NCI-H446 treated with DMSO at 0.1 percent for 48 hours (cell line): ENCODE measurements at regions not wholly inside any gene's neighbourhood (a gene's known extent, or its start where the extent isn't known, plus 50 kb on each side); places are given as distances from the start of the nearest gene placed in this dataset.
"Not testable (repeated sequence)": the region's sequence is repeated elsewhere in the genome, so short reads cannot be mapped to it uniquely, and the experiment has no call there.

ENCODE experiments used
- DNase-seq: peaks from one replicate; lab custom pipeline; 2025; lab: John Stamatoyannopoulos, UW

DNA sequence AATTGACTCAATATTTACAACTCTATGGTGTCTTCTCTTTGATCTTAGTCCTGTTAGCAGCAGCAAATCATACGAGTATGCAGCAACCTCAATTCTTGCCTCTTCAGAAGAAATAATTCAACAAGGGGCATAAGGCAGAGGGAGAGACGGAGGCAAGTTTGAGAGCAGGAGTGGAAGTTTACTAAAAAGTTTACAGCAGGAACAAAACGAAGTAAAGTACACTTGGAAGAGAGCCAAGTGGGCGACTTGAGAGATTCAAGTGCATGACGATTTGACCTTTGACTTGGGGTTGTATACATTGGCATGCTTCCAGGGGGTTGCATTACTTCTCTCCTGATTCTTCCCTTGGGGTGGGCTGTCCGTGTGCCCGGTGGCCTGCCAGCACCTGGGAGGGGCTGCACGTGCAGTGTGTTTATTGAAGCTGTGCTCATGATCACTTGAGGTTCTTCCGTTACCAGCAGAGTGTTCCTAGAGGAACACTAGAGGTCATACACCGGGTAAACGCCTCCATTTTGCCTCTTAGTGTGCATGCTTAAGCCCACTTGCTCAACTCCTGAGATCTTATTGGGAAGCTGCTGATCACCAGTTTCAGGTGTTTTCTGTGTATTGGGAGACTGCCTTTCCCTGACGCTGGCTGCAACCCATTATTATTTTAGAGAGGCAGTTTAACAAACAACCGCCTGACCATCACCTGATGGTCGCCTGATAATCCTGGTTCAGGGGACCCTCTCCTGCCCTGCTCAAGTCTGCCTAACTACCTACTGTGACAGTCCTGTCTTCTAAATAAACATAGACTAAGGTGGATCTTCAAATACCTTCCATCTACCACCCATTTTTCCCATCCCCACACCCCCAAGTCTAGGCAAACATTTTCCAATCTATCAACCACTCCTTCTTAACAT is 172.4 kb upstream of the MYLIP start:
- DNase-seq: no peak

DNA sequence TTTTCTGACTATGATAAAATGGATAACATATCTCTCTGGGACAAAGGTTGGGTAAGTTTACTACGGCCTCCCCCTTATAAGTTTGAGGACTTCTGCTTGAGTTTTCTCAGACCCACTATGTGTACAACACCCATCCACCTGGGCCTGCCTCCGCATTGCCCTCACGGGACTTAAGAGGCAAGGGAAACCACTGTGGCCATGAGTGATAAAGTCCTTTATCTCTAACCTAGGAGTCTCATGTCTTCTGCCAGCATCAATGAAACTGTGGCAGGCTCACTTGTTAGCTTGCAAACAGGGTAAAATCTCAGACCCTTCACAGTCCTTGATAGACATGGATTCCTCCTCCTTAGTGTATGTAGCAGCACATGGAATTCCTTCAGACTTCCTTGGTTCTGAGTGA is 173.4 kb upstream of the MYLIP start:
- DNase-seq: no peak

DNA sequence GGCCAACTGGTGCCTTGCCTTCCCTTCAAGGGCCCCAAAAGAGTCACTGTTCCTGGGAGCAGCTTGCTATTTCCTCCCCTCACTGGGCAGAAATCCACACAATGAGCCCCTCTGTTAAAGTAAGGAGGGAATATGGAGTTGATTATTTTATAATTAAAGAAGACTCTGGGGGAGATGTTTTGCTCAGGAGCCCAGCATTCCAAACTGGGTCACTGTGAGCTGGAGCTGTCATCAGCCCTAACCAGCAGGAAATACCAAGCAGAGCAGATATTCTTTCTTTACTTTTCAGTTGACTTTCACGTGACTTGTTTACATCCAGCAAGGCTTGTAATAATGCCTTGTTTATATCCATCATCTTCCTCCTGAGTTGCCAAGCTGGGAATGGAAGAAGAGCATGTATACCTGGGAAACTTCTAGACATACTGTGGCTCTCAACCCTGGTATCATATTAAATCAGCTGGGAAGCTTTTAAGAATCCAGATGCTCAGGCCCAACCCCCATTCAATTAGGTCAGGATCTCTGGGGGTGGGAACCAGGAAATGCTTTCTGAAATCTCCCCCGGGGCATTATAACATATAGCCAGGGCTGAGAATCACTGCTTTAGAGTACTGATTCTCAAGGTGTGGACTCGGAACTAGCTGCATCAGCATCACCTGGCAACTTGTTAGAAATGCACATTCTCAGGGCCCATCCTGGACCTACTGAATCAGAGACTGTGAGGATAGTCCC is 175.6 kb upstream of the MYLIP start:
- DNase-seq: no peak

DNA sequence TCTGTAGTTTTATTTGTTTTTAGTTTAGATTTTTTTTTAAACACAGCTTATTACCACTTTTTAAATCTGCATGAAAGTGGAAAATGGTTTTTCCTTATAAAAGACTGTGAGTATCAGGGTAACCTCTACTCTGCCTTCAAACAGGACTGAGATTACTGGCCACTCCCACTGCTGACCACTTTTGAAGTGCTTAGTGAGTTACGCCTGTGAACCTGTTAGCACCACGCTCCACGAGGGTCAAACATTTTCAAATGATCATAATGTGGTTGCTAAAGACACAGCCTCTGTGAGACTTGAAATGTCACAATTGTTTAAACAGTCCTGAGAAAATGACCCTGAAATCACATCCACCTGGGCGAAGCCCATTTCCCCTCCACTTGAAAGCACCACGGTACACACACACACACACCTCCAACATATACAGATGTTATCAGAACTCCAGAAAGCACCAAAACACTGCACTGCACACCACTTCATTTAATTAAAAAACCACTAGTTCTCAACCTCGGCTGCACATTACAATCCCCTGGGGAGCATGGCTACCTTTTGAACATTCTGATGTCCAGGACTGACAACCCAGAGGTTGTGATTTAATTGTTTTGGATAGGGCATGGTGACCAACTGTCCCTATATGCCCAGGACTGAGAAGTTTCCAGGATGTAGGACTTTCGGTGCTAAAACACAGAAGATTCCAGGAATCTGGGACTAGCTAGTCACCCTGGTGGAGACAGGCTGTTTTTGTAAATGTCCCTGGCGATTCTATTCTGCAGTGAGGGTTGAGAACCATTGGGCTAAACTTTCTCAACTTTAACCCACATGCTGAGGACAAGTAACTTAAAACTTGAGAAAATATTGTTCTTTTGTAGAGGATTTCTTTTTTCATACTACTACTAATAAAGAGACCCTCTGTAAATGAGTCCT is 176.4 kb upstream of the MYLIP start:
- no peak for DNase-seq

DNA sequence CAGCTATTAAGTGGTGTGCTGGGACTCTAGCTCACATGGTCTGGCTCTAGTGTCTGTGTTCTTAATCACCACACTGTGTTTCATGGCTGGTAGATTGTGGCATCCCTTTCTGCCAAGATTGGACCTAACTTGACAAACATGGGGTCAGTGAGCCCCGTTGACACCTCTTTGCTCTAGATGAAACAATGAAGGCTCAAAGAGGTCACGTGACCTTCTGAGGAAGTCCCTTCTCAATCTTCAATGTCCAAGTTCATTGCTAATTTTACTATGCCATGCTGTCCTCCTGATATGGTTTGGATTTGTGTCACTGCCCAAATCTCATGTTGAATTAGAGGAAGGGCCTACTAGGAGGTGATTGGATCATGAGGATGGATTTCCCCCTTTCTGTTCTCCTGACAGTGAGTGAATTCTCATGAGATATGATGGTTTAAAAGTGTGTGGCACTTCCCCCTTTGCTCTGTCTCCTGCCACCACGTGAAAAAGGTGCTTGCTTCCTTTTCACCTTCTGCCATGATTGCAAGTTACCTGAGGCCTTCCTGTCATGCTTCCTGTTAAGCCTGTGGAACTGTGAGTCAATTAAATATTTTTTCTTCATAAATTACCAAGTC is 177.8 kb upstream of the MYLIP start:
- DNase-seq: no peak

DNA sequence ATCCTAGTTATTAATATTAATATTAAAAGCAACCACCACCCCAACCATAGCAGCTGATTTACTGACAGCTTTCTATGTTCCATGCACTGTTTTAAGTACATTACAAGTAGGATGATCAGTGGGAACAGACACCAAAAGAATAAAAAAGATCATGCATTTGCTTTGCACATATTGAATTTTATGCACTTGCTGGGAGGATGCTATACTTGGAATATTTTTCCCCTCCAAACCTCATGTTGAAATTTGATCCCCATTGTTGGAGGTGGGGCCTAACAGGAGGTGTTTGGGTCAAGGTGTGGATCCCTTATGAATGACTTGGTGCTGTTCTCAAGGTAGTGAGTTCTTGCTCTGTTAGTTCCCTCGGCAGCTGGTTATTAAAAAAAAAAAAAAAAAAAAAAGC is 178.9 kb upstream of the MYLIP start:
- no peak for DNase-seq

DNA sequence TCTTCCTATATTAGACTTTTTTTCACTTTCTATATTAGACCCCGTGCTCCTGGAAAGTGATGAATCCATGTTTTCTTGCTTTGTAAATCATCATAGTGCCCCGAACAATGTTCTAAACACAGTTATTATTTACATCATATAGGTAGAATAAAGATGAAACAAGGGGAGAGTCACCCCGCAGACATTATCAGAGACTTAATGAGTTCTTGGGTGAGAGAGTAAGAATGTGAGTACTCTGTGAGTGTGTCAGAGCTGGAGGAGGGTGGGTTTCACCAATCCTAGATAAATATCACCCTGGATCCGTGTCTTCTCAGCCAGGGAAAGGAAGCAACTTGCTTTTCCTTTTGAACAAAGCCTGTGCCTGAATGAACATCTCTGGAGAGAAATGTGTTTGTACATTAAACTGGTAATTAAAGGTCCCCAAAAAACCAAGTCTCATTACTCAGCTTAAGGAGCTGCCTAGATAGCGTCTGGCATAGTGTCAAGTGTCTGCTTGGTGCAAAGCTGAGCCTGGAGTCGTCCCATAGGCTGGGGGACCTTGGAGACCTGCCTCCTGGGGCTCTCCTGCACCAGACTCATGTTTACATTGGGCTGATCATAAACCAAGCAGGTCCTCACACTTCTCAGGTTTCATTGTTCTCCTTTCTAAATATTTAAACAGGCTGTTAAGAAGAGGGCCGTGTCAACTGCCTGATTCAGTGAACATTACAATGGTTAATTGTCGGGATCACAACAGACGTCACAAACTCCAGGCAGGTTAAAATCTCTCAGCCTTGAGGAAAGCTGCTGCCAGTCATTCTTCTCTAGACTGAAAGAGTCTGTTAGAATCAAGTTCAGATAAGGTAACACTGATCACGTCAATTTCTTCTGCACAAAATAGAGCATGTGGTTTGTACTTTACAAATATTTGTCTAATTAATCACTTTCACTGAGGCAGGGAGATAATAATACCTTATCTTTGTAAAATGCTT is 179.7 kb upstream of the MYLIP start:
- DNase-seq: no peak

DNA sequence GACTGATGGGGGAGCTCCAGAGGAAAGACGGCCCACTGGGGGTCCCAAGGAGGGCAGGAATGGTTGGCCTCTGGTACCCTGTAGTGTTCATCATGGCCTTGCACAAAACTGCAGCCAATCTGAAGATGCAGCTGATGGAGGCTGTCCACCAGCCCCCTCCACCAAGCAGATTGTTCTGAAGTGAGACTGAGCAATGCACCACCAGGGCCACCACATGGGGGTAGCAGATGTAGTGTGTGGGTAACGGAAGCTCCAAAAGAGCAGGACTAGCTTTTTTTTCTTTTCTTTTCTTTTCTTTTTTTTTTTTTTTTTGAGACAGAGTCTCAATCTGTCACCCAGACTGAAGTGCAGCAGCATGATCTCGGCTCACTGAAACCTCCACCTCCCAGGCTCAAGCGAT is 181.0 kb upstream of the MYLIP start:
- DNase-seq: no peak

DNA sequence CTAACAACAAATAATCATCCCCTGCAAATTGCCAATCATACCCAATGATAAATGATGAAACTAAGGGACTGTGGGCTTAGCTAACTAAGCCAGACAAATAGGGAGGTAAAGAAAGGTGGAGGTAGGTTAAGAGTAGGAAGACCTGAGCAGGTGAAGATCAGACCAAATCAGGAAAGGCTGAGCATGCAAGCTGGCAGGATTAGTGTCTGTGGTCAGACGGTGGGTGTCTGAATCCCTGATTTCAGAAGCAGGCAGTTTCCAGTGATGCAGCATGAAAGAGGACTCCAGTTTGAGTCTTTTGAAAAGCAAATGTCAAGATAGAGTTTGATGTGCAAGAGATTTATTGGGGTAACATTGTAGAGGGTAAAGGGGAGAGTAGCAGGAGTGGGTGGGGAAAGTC is 181.4 kb upstream of the MYLIP start:
- DNase-seq: no peak

DNA sequence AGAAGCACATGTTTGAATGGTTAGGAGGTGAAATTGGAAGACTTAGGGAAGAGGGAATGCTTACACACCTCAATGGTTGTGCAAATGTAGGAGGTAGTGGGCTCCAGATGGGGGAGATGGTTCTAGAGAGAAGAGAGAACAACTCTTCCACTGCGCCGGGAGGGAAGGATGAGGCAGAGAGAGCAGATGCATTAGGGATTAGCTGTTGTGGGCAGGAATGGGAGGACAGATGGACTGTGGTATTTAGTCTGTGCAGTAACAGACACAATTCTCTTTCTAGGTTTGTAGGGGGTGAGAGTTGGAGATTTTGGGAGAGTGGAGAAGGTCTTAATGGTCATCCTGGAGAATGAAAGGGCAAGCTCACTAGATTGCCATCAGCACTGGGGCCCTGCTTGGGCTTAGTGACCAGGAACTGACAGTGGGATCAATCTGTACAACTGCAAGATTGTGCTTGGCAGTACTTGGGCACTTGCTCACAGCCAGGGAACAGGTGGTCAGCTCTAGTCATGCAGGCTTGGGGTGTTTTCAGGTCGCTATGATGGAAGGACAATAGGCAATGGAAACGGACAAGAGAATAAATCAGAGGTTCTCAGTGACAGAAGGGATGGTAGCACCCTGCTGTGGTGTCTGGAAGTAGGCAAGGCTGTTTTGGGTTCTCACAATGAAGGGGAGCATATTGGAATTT is 182.0 kb upstream of the MYLIP start:
- DNase-seq: no peak

DNA sequence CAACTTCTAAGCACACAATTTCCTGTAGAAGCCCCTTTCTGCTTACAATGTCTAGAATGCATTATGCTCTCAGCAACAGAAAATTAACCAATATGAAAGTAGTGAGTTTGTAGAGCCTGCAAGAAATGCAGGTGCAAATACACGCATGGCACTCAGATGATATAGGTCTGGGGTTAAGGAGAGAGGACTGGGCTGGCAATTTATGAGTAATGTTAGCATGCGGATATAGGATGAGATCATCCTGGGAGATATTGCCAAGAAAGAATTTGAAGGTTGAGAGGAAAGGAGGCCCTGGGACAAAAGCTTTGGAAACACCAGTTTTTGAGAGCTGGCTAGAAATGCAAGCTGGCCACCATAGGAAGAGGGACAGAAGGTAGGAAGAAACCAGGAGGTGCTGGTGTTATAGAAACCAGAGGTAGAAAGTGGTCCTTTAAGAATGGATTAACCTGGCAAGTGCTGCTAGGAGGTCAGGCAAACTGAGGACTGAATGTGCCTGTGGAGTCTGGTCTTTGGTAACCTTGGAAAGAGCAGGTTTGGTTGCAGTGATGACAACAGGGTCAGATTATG is 183.2 kb upstream of the MYLIP start:
- no peak for DNase-seq

DNA sequence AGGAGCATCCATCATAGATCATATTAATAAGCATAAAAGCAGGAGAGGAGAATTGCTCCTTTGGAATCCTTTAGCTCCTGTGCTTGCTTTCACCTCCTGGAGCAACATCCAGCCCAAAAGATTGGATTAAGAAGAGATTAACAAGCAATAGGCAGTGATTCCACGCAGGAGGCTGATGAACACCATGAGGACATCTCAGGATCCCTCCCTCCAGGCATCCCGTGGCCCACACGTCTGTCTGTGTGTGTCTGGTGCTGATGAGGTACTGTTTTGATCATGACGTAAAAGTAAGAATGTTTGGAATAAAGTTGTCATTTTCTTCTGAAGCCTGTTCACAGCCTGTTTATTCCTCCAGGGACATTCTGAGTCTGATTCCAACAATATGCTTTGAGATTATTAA is 185.5 kb upstream of the MYLIP start:
- no peak for DNase-seq

DNA sequence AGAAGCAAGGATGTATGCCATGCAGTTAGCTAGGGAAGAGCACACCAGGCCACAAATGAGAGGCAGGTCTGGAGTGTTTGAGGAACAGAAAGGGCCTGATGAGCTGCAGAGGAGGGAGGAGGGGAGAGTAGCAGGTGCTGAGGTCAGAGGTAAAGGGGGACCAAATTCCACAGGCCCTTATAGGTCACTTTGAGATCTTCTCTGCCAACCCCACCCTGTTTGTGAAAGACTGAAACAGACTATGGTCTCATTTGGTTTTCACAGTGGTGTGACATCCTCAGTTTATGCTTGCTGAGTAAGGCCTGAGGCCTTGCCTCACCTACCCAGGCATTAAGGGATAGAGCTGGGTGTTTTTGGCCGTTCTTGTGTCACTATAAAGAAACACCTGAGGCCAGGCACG is 187.7 kb upstream of the MYLIP start:
- DNase-seq: no peak

DNA sequence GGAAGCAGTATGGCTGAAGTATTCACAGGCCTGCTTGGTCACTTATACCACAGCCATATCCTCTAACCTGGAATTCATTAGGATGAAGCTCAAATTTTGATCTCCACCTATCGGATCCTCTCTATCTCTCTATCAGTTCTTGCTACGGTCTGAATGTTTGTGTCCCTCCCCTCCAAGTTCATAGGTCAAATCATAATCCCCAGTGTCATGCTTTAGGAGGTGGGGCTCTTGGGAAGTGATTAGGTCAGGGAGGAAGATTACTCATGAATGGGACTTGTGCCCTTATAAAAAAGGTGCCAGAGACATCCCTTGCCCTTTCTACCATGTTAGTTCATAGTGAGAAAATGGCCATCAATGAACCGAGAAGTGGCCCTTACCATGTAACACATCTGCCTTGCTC is 190.8 kb upstream of the MYLIP start:
- no peak for DNase-seq

DNA sequence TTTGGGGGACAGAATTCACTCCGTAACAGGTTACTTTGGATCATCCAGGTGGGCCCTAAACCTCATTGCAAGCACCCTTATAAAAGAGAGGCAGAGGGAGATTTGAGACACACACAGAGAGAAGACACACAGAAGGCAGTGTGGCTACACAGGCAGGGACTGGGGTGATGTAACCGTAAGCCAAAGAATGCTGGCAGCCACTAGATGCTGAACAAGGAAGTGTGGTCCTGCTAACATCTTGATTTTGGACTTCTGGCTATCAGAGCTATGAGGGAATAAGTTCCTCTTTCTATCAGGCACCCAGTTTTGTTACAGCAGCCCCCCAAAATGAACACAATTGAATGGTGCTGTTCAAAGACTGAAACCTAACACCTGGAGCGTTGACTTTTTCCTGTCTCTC is 191.3 kb upstream of the MYLIP start:
- no peak for DNase-seq

DNA sequence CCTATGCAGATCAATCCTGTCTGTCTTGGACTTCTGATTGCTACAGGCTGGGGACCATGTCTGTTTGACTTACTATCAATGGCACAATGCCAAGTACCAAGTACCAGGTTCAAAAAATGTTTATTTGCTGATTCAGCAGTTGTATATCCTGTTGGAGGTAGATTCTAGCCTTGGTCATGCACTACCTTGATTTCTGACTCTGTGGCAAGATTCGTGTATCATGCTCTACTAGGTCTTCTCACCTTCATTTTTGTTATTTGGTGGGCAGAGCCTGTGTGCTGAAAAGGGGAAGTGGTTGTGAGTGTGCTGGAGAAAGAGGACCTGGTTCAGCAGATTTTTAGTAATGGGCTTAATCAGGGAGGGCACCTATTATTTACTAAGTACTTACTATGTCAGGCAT is 192.4 kb upstream of the MYLIP start:
- no peak for DNase-seq

DNA sequence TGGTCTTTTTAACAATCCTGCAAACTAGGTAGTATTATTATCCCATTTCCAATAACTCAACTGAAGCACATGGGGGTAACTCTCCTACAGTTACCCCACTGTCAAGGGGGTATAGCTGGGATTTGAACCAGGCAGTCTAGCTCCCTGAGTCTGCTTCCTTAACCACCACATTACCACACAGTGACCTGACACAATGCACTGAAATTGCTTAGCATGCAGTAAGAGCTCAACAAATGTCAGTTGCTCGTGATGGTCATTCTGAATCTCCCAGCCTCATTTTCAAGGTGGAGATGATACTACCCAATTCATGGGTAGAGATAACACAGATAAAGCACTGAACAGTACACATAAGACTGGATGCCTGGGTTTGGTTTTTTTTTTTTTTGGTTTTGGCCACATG is 193.2 kb upstream of the MYLIP start:
- DNase-seq: no peak

DNA sequence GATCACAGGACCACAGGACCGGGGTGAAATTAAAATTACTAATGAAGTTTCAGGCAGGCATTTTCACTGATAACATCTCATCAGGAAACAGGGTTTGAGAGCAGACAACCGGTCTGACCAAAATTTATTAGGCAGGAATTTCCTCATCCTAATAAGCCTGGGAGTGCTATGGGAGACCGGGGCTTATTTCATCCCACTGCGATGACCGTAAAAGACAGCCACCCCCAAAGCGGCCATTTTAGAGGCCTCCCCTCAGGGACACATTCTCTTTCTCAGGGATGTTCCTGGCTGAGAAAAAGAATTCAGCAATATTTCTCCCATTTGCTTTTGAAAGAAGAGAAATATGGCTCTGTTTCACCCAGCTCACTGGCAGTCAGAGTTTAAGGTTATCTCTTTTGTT is 197.2 kb upstream of the MYLIP start:
- not testable (repeated sequence) for DNase-seq

DNA sequence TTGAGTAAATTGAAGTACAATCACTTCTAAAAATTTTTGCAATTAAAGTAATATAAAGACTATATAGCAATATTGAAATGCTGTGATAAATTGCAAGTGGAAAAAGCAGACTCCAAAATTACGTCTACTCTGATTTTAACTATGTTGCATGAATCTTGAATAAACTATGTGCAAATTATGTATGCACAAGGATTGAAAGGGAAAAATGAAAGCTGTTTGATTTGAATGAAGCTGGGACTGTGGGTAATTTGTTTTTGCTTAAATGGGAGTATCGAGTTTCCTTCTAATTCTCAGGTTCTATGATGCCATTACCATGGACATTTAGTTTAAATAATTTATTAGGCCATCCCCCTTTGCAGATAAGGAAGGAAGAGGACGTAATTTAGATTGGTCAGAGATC is 198.7 kb upstream of the MYLIP start:
- no peak for DNase-seq

DNA sequence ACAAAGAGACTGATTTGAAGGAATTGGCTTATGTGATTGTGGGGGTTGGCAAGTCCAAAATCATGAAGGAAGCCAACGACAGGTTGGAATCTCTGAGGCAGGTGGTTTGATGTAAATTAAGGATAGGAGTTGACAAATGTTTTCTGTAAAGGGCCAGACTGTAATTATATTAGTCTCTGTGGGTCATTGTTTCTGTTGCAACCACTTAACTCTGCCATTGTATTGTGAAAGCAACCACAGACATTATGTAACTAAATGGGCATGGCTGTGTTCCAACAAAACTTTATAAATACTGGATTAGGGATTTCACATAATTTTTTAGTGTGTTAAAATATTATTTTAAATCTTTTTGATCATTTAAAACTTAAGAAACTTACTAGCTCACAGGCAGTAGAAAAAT is 199.2 kb upstream of the MYLIP start:
- DNase-seq: no peak
